Activated T-helper 2 cell treated with anti-CD3 and anti-CD28 coated beads, Interferon-gamma antibody, Interleukin-2, Interleukin-4, amounts not matched to agents 10 μg/mL and 5 μg/mL and 100 μg/mL, durations not matched to agents 14 hours and 24 hours and 36 hours (primary cell): ENCODE measurements at regions not wholly inside any gene's neighbourhood (a gene's known extent, or its start where the extent isn't known, plus 50 kb on each side); places are given as distances from the start of the nearest gene placed in this dataset.

Experiments used
- DNase-seq: peaks from one replicate; pipeline ENCODE4 v3.0.0; 2021; ENCODE audit warnings: low spot score
- H3K27ac Mint-ChIP-seq: one replicate; pipeline ENCODE4 v1.8.0; 2021; ENCODE audit warnings: mixed read lengths
- H3K27me3 Mint-ChIP-seq: one replicate; pipeline ENCODE4 v1.8.0; 2021; ENCODE audit warnings: low read depth, mixed read lengths
- H3K36me3 Mint-ChIP-seq: one replicate; pipeline ENCODE4 v1.8.0; 2021; ENCODE audit warnings: low read depth, mixed read lengths
- H3K4me1 Mint-ChIP-seq: one replicate; pipeline ENCODE4 v1.8.0; 2021; ENCODE audit warnings: low read depth, mixed read lengths
- H3K4me3 Mint-ChIP-seq: one replicate; pipeline ENCODE4 v1.8.0; 2021; ENCODE audit warnings: low read depth, mild to moderate bottlenecking, moderate library complexity, mixed read lengths
- H3K9me3 Mint-ChIP-seq: one replicate; pipeline ENCODE4 v1.8.0; 2021; ENCODE audit warnings: mixed read lengths
- intact Hi-C: fragments of 100-400 bp; cut with micrococcal nuclease; formaldehyde crosslinking; loops from one replicate; pipeline ENCODE4 v1.15.1; 2023

GRCh38 chr2:21401022-21401698 is 277.4 kb downstream of the TDRD15 start:
- no peaks in the 10 kb centered on the region for H3K36me3 Mint-ChIP-seq
- no peaks in the 10 kb centered on the region for H3K27me3 Mint-ChIP-seq
- intact Hi-C loops = no loop called here
- DNase-seq = no peak
- H3K27ac Mint-ChIP-seq = no peak overlapping the region
- no peaks in the 10 kb centered on the region for H3K9me3 Mint-ChIP-seq
- no peaks in the 10 kb centered on the region for H3K4me1 Mint-ChIP-seq
- H3K4me3 Mint-ChIP-seq = no peak overlapping the region

GRCh38 chr2:21404137-21404536 is 280.4 kb downstream of the TDRD15 start:
- no peaks in the 10 kb centered on the region for H3K27me3 Mint-ChIP-seq
- no peak for DNase-seq
- H3K4me1 Mint-ChIP-seq = no peaks in the 10 kb centered on the region
- no peak overlapping the region for H3K4me3 Mint-ChIP-seq
- no peaks in the 10 kb centered on the region for H3K36me3 Mint-ChIP-seq
- intact Hi-C loops = no loop called here
- no peak overlapping the region for H3K27ac Mint-ChIP-seq
- no peaks in the 10 kb centered on the region for H3K9me3 Mint-ChIP-seq

DNA sequence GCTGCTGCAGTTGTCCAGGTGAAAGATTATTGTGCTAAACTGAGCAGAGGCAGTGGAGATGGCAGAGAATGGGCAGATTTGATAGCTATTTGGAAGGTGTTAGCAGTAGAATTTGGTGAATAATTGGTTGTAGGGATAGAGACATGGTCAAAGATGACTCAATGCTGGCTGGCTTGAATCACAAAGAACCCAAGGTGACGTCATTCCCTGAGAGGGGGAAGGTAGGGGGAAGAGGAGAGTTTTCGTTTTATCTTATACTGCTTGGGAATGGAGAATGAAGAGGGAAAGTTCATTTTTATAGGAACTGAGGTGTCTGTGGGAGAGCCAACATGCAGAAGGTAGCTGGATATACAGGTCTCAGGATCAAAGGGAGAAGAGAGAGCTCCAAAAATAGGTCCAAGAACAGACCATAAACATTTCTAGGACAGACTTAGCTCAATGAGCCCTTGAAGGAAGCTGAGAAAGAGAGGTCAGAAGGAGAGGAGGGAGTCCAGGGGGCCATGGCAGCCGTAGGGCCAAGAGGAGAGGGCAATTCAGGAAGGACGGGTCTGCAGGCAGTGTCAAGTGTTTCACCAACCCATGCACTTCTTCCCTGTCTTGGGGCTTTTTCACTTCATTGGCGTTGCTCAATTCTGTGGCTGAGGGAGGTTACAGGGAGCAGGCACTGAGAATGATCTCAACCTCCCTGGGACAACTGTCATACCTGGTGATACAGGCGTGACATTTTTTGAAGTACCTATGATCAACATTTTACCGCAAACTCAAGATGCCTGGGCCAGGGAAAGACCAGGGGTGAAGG is 281.3 kb downstream of the TDRD15 start:
- no peak for DNase-seq
- H3K9me3 Mint-ChIP-seq = no peaks in the 10 kb centered on the region
- intact Hi-C loops = no loop called here
- no peaks in the 10 kb centered on the region for H3K4me1 Mint-ChIP-seq
- H3K4me3 Mint-ChIP-seq = no peak overlapping the region
- no peaks in the 10 kb centered on the region for H3K27me3 Mint-ChIP-seq
- no peaks in the 10 kb centered on the region for H3K36me3 Mint-ChIP-seq
- H3K27ac Mint-ChIP-seq = no peak overlapping the region

- Mint-ChIP-seq H3K27ac (no peak overlapping the region), H3K36me3 (no peaks in the 10 kb centered on the region), H3K9me3 (no peaks in the 10 kb centered on the region), H3K4me3 (no peak overlapping the region), H3K27me3 (no peaks in the 10 kb centered on the region), H3K4me1 (no peaks in the 10 kb centered on the region)
- intact Hi-C loops = no loop called here
- no peak for DNase-seq
Observed at GRCh38 chr2:21406386-21406785, 282.6 kb downstream of the TDRD15 start.

GRCh38 chr2:21406911-21407310 is 283.1 kb downstream of the TDRD15 start:
- DNase-seq = no peak
- Mint-ChIP-seq H3K36me3 (no peaks in the 10 kb centered on the region), H3K4me1 (no peaks in the 10 kb centered on the region), H3K4me3 (no peak overlapping the region), H3K27ac (no peak overlapping the region), H3K27me3 (no peaks in the 10 kb centered on the region), H3K9me3 (no peaks in the 10 kb centered on the region)
- intact Hi-C loops = no loop called here

GRCh38 chr2:21407851-21408250 is 284.1 kb downstream of the TDRD15 start:
- no peaks in the 10 kb centered on the region for H3K9me3 Mint-ChIP-seq
- no peak overlapping the region for H3K4me3 Mint-ChIP-seq
- no peaks in the 10 kb centered on the region for H3K27me3 Mint-ChIP-seq
- H3K27ac Mint-ChIP-seq = no peak overlapping the region
- intact Hi-C loops = no loop called here
- no peaks in the 10 kb centered on the region for H3K36me3 Mint-ChIP-seq
- no peak for DNase-seq
- H3K4me1 Mint-ChIP-seq = no peaks in the 10 kb centered on the region

DNA sequence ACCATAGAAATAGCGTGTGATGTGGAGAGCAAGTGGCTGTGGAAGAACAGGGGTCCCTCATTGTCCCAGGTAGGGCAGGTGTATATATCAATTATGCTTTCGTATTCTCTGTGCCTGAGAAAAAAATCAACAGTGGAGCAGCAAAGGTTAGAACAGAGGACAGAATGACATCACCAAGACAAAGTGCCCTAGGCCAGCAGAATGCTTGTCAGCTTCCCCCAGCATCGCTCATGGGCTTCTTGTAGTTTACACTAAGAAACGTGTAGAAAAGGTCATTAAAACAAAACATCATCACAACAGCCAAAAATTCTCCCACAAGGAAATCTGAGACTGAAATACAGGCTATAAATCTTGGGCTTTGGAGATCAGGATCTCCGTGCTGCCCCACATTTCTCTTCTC is 288.0 kb downstream of the TDRD15 start:
- Mint-ChIP-seq H3K9me3 (no peaks in the 10 kb centered on the region), H3K27me3 (no peaks in the 10 kb centered on the region), H3K36me3 (no peaks in the 10 kb centered on the region), H3K4me3 (no peak overlapping the region), H3K4me1 (no peaks in the 10 kb centered on the region), H3K27ac (no peak overlapping the region)
- intact Hi-C loops = no loop called here
- no peak for DNase-seq

DNA sequence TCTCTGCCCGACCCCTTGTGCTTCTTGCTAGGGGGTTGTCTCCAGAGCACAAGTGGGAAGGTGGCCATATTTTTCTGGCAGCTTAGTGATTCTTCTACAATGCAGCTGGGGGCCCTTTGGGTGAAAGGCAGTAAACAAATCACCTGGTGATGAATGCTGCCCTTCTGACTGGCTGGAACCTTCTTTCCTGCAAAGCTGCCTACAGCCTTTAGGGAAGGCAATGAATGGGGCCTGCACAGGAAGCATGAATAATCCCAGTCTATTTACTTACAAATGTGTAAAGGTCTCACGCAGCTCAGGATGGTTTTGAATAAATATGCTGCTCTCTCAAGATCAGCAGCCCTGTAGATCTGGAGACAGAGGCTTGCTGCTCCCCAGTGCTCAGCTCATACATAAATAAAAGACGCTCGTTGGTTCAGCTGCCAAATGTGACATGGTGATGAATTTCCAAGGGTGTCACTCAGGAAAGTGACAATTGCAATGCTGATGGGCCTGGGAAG is 289.2 kb downstream of the TDRD15 start:
- H3K27me3 Mint-ChIP-seq = no peaks in the 10 kb centered on the region
- no peaks in the 10 kb centered on the region for H3K9me3 Mint-ChIP-seq
- H3K27ac Mint-ChIP-seq = no peak overlapping the region
- intact Hi-C loops = no loop called here
- no peaks in the 10 kb centered on the region for H3K4me1 Mint-ChIP-seq
- no peaks in the 10 kb centered on the region for H3K36me3 Mint-ChIP-seq
- no peak for DNase-seq
- no peak overlapping the region for H3K4me3 Mint-ChIP-seq

- Mint-ChIP-seq H3K9me3 (no peaks in the 10 kb centered on the region), H3K27me3 (no peaks in the 10 kb centered on the region)
Observed at GRCh38 chr2:21415234-21415633, 291.5 kb downstream of the TDRD15 start.

GRCh38 chr2:21416226-21416625 is 292.5 kb downstream of the TDRD15 start:
- no peaks in the 10 kb centered on the region for H3K9me3 Mint-ChIP-seq
- intact Hi-C loops = no loop called here
- H3K4me3 Mint-ChIP-seq = no peak overlapping the region
- no peaks in the 10 kb centered on the region for H3K27me3 Mint-ChIP-seq
- H3K36me3 Mint-ChIP-seq = no peaks in the 10 kb centered on the region
- DNase-seq = no peak
- no peaks in the 10 kb centered on the region for H3K4me1 Mint-ChIP-seq
- no peak overlapping the region for H3K27ac Mint-ChIP-seq

More at GRCh38 chr2:21415234-21415633, 291.5 kb downstream of the TDRD15 start:
- H3K4me1 Mint-ChIP-seq = no peaks in the 10 kb centered on the region
- no peak overlapping the region for H3K4me3 Mint-ChIP-seq
- intact Hi-C loops = no loop called here
- no peak overlapping the region for H3K27ac Mint-ChIP-seq
- H3K36me3 Mint-ChIP-seq = no peaks in the 10 kb centered on the region
- DNase-seq = no peak

GRCh38 chr2:21418456-21418855 is 294.7 kb downstream of the TDRD15 start:
- no peaks in the 10 kb centered on the region for H3K27me3 Mint-ChIP-seq

DNA sequence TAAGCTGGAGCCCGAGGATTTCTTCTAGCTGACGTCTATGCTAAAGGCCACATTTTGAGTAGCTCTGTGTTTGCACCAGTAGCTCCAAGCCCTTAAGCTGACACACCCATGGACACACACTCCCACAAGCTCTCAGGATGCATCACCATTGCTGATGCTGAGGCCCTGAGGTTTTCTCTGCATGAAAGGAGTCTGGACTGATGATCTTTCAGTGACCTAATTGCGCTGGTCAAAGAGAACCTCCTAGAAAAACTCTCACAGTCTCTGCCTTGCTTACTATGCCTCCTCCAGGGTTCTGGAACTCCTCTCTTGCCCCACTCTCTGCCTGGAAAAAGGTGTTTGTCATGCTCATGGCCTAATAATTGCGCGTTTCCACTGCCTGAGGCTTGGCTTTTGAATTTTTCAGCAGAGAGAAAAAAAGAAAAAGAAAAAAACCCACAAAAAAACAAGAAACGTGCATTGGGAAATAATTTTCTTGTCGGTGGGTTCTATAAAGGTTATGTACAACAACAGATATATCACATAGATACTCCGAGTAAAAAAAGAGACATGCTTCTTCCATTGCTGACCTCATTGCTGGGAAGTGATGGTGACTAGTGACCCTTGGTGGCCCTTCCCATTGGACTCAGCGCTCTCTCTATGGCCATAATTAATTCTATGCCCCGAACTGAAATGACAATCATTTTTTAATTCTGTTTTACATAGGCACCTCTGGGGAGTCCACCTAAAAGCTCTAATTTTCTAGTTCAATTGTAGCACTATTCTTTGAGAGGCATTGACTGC is 297.0 kb downstream of the TDRD15 start:
- intact Hi-C loops = no loop called here
- Mint-ChIP-seq H3K36me3 (no peaks in the 10 kb centered on the region), H3K4me1 (no peaks in the 10 kb centered on the region), H3K9me3 (no peaks in the 10 kb centered on the region), H3K27me3 (no peaks in the 10 kb centered on the region), H3K27ac (no peak overlapping the region), H3K4me3 (no peak overlapping the region)
- no peak for DNase-seq

More at GRCh38 chr2:21418456-21418855, 294.7 kb downstream of the TDRD15 start:
- no peak overlapping the region for H3K4me3 Mint-ChIP-seq
- DNase-seq = no peak
- H3K36me3 Mint-ChIP-seq = no peaks in the 10 kb centered on the region
- intact Hi-C loops = no loop called here
- no peaks in the 10 kb centered on the region for H3K9me3 Mint-ChIP-seq
- no peaks in the 10 kb centered on the region for H3K4me1 Mint-ChIP-seq
- H3K27ac Mint-ChIP-seq = no peak overlapping the region

- DNase-seq = no peak
- intact Hi-C loops = no loop called here
- H3K27ac Mint-ChIP-seq = no peak overlapping the region
- H3K36me3 Mint-ChIP-seq = no peaks in the 10 kb centered on the region
- no peak overlapping the region for H3K4me3 Mint-ChIP-seq
- no peaks in the 10 kb centered on the region for H3K4me1 Mint-ChIP-seq
- H3K27me3 Mint-ChIP-seq = no peaks in the 10 kb centered on the region
- no peaks in the 10 kb centered on the region for H3K9me3 Mint-ChIP-seq
Observed at GRCh38 chr2:21422050-21422449, 298.3 kb downstream of the TDRD15 start.
